Endothelial cell (in vitro differentiated cells): ENCODE measurements at regions not wholly inside any gene's neighbourhood (a gene's known extent, or its start where the extent isn't known, plus 50 kb on each side); places are given as distances from the start of the nearest gene placed in this dataset.

Experiments used
- DNase-seq: peaks from one replicate; pipeline ENCODE4 v3.0.0; 2021; ENCODE audit warnings: low spot score
- H3K27ac Mint-ChIP-seq: one replicate; pipeline ENCODE4 v1.8.0; 2021; ENCODE audit warnings: mixed read lengths, inconsistent platforms; ENCODE audit not compliant: unreplicated experiment
- H3K27me3 Mint-ChIP-seq: one replicate; pipeline ENCODE4 v1.8.0; 2021; ENCODE audit warnings: mild to moderate bottlenecking, moderate library complexity, mixed read lengths, inconsistent platforms; ENCODE audit not compliant: unreplicated experiment
- H3K36me3 Mint-ChIP-seq: one replicate; pipeline ENCODE4 v1.8.0; 2021; ENCODE audit warnings: mild to moderate bottlenecking, low read depth, mixed read lengths, inconsistent platforms; ENCODE audit not compliant: unreplicated experiment
- H3K4me1 Mint-ChIP-seq: one replicate; pipeline ENCODE4 v1.8.0; 2021; ENCODE audit warnings: mild to moderate bottlenecking, mixed read lengths, inconsistent platforms; ENCODE audit not compliant: unreplicated experiment
- H3K4me3 Mint-ChIP-seq: one replicate; pipeline ENCODE4 v1.8.0; 2021; ENCODE audit warnings: mild to moderate bottlenecking, mixed read lengths, inconsistent platforms; ENCODE audit not compliant: unreplicated experiment
- H3K9me3 Mint-ChIP-seq: one replicate; pipeline ENCODE4 v1.8.0; 2021; ENCODE audit warnings: mixed read lengths, inconsistent platforms; ENCODE audit not compliant: unreplicated experiment
- TF ChIP-seq, protein P1 (sequence below): fragments of 200-600 bp; sonication (generic); IDR thresholded peaks from one replicate; pipeline ENCODE4 v1.5.0; 2021; ENCODE audit warnings: antibody characterized with exemption; ENCODE audit not compliant: unreplicated experiment

DNA sequence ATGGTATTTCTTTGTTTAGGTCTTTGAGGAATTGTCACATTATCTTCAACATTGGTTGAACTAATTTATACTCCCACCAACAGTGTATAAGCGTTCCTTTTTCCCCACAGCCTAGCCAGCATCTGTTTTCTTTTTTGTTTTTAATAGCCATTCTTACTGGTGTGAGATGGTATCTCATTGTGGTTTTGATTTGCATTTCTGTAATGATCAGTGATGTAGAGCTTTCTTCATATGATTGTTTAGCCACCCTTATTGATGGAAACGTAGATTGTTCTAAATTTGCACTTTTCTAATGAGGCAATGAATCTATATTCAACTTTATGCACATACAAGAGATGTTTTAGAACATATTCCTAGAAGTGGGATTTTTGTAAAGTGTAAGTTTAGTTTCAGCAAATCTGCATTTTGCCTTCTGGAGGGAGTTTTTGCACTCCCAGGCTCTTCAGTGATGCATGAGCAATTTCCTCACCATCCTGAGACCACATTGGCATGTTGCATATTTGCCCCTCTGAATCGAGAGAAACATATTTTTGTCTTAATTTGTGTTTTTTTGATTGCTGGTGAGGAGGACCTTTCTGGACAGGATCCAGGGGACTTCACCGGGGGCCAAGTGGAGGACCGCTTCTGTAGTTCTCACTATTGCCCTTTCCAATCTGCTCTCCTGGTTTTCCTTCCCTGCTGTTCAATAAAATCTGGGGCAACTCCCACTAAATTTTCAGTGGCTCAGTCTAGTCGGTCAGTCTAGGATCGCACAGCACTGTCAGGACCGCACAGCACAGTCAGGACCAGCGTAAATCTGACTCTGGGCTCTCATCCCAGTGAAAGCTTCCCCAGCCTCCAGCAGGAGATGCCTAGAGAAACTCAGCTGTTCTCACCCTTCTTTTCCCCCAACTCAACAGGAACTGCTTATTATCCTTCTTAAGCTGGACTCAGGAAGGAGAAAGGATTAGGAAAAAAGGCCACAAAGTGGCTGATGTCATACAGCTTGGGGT is 157.0 kb downstream of the PTPN20 start:
- Mint-ChIP-seq H3K4me1 (peaks cover 3% of the 10 kb centered on the region), H3K27me3 (peaks cover 6% of the 10 kb centered on the region), H3K36me3 (no peaks in the 10 kb centered on the region), H3K9me3 (no peaks in the 10 kb centered on the region), H3K4me3 (no peak overlapping the region), H3K27ac (no peak overlapping the region)
- TF ChIP-seq, protein P1, sequence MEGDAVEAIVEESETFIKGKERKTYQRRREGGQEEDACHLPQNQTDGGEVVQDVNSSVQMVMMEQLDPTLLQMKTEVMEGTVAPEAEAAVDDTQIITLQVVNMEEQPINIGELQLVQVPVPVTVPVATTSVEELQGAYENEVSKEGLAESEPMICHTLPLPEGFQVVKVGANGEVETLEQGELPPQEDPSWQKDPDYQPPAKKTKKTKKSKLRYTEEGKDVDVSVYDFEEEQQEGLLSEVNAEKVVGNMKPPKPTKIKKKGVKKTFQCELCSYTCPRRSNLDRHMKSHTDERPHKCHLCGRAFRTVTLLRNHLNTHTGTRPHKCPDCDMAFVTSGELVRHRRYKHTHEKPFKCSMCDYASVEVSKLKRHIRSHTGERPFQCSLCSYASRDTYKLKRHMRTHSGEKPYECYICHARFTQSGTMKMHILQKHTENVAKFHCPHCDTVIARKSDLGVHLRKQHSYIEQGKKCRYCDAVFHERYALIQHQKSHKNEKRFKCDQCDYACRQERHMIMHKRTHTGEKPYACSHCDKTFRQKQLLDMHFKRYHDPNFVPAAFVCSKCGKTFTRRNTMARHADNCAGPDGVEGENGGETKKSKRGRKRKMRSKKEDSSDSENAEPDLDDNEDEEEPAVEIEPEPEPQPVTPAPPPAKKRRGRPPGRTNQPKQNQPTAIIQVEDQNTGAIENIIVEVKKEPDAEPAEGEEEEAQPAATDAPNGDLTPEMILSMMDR = no peak
- no peak for DNase-seq

DNA sequence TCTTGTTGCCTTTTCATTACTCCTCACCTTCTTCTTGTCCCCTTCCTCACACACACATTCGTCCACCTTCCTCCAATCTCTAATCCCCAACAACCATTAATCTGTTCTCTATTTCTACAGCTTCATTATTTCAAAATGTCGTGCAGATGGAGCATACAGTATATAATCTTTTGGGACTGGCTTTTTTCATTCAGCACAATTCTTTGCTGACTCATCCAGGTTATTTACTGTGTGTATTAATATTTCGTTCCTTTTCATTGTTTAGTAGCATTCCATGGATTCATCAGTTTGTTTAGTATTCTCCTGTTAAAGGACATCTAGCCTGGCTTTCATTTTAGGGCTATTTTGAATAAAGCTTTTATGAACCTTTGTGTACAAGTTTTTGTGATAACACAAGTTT is 159.3 kb downstream of the PTPN20 start:
- Mint-ChIP-seq H3K9me3 (no peaks in the 10 kb centered on the region), H3K27ac (no peak overlapping the region), H3K36me3 (no peaks in the 10 kb centered on the region), H3K4me3 (no peak overlapping the region), H3K4me1 (peaks cover 3% of the 10 kb centered on the region), H3K27me3 (peaks cover 6% of the 10 kb centered on the region)
- TF ChIP-seq, protein P1 = no peak
- DNase-seq = no peak

DNA sequence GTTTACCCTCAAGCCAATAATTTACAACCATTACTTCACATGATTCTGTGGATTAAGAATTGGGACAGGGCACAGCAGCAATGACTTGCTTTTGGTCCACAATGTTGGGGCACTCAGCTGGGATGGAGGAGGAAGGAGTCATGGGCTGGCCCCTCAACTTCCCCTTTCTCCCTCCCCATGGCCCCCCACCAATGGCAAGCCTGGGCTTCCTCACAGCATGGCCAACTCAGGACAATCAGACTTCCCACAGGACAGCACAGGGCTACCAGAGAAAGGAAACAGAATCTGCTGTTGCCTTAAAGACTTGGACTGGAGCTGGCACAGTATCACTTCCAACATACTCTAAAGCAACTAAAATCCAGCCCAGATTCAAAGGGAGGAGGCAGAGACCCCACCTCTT is 160.7 kb downstream of the PTPN20 start:
- Mint-ChIP-seq H3K36me3 (no peaks in the 10 kb centered on the region), H3K27me3 (peaks cover 4% of the 10 kb centered on the region), H3K4me3 (no peak overlapping the region), H3K27ac (no peak overlapping the region), H3K4me1 (peaks cover 3% of the 10 kb centered on the region), H3K9me3 (no peaks in the 10 kb centered on the region)
- no peak for DNase-seq
- TF ChIP-seq, protein P1 = no peak

DNA sequence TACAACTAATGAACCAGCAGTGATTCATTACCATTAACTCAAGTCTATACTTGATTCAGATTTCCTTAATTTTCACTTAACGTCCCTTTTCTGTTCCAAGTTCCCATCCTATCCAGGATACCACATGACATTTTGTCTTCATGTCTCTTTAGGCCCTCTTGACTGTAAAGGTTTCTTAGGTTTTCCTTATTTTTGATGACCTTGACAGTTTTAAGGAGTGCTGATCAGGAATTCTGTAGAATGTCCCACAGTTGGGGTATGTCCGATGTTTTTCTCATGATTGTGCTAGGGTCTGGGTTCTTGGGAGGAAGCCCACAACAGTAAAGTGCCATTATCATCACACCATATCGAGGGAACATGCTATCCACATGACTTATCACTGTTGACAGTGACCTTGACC is 162.7 kb downstream of the PTPN20 start:
- Mint-ChIP-seq H3K36me3 (no peaks in the 10 kb centered on the region), H3K27ac (no peak overlapping the region), H3K4me1 (peaks cover 3% of the 10 kb centered on the region), H3K27me3 (peaks cover 4% of the 10 kb centered on the region), H3K9me3 (no peaks in the 10 kb centered on the region), H3K4me3 (no peak overlapping the region)
- DNase-seq = no peak
- TF ChIP-seq, protein P1 = no peak

GRCh38 chr10:47076949-47077361 is 165.7 kb downstream of the PTPN20 start:
- H3K27ac Mint-ChIP-seq = no peak overlapping the region
- peaks cover 3% of the 10 kb centered on the region for H3K27me3 Mint-ChIP-seq
- no peaks in the 10 kb centered on the region for H3K36me3 Mint-ChIP-seq
- TF ChIP-seq, protein P1 = no peak
- no peak overlapping the region for H3K4me3 Mint-ChIP-seq
- no peaks in the 10 kb centered on the region for H3K4me1 Mint-ChIP-seq
- DNase-seq = no peak
- no peaks in the 10 kb centered on the region for H3K9me3 Mint-ChIP-seq
